AG09309 (cell line): ENCODE measurements at regions not wholly inside any gene's neighbourhood (a gene's known extent, or its start where the extent isn't known, plus 50 kb on each side); places are given as distances from the start of the nearest gene placed in this dataset.

Source experiments
- DNase-seq: peaks from one replicate; pipeline ENCODE4 v3.0.0-alpha.2; 2010; ENCODE audit warnings: low read depth
- H3K4me3 ChIP-seq: 2 replicates; pipeline ENCODE4 v1.5.1; 2011; ENCODE audit warnings: mild to moderate bottlenecking, low read depth, low read length, moderate library complexity; ENCODE audit not compliant: control insufficient read depth
- TF ChIP-seq, protein P1 (sequence below): IDR thresholded peaks from 2 replicates; pipeline ENCODE4 v1.5.1; 2011; ENCODE audit warnings: mild to moderate bottlenecking, low read depth, low read length, inconsistent platforms; ENCODE audit not compliant: insufficient read depth, control insufficient read depth; ENCODE audit errors: missing control alignments

DNA sequence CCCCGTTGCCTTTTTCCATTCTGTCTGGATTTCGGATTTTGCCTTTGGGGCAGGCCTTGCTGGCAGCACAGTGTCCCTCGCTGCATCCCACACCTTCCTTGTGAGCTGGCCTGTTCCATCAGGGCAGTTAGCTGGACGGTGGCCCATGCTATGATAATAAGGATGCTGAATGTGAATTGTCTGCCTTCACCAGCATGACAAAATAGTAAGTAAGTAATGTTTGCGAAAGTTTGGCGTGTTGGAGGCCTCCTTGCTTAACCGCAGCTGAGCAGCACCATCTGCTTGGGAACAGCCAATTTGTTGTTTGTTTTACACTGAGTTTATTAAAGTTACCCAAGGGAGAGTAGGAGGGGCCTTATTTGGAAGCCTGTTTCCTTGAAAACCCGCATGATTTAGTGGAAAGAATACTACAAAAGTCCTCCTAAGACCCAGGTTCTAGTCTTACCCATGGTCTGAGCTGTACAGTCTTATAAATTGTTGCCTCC lies 469.7 kb upstream of the FANCL start:
- TF ChIP-seq, protein P1, sequence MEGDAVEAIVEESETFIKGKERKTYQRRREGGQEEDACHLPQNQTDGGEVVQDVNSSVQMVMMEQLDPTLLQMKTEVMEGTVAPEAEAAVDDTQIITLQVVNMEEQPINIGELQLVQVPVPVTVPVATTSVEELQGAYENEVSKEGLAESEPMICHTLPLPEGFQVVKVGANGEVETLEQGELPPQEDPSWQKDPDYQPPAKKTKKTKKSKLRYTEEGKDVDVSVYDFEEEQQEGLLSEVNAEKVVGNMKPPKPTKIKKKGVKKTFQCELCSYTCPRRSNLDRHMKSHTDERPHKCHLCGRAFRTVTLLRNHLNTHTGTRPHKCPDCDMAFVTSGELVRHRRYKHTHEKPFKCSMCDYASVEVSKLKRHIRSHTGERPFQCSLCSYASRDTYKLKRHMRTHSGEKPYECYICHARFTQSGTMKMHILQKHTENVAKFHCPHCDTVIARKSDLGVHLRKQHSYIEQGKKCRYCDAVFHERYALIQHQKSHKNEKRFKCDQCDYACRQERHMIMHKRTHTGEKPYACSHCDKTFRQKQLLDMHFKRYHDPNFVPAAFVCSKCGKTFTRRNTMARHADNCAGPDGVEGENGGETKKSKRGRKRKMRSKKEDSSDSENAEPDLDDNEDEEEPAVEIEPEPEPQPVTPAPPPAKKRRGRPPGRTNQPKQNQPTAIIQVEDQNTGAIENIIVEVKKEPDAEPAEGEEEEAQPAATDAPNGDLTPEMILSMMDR: no peak
- DNase-seq: no peak
- H3K4me3 ChIP-seq: no peak overlapping the region

DNA sequence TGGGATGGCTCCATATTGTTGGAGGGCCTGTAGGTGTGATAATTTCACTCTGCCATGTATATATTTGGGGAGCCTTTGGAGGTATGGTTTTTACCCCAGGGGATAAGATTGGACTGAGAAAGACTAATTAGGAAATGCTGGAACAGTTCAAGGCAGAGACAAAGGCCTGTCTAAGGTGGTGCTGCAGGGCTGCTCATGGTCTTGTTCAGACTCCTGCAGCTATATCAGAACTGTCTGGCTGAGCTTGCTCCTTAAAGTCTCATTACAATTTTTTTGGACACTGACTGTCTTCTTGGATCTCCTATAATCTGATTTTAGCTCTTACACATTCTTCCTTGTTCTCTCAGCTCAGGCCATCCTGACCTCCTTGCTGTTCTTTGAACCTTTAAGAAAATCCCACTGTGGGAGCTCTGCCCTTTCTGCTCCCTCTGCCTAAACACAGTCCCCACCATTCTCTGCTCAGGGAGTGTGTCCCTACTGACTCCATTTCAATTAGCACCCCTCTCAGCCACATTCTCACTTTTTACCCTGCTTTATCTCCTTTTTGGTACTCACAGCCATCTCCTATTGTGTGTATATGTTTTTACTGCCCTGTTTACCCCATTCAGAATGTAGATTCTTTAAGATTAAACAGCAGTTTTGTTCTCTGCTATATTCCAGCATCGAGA lies 468.7 kb upstream of the FANCL start:
- TF ChIP-seq, protein P1: no peak
- no peak overlapping the region for H3K4me3 ChIP-seq
- DNase-seq: no peak

DNA sequence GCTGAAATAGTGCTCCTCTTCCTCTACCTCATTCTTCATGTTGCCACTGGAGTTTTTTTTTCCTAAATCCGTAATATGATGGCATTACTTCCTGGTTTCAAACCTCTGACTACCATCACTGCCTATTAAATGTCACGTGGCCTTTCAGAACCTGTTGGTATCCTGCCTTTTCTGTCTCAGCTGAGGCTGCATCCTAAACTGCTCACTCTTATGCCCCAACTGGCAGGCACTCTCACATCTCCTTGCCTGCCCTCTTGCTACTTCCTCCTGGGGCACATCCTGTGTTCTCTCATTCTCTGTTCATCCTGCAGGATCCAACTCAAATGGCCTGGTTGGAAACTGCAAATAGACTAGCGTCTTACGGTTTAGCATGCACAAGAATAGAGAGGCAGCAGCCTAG lies 468.1 kb upstream of the FANCL start:
- DNase-seq: no peak
- H3K4me3 ChIP-seq: no peak overlapping the region
- TF ChIP-seq, protein P1: no peak

DNA sequence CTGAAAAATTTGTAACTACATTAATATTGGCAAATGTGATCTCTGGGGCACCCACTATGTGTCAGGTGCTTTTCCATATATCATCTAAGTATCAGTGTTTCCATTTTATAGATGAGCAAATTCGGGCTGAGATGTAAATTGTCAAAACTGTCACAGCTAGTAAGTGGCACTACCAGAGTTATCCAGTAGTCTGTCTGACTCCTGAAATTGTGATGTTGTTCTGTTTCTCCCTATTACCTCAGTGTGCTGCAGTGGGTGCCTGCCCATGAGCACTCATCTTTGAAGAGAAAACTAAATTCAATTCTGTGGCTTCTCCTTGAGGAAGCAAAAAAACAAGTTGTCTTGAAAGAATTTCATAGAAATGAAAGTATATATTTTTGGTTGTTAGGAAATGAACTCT lies 467.4 kb upstream of the FANCL start:
- TF ChIP-seq, protein P1: no peak
- no peak for DNase-seq
- no peak overlapping the region for H3K4me3 ChIP-seq

DNA sequence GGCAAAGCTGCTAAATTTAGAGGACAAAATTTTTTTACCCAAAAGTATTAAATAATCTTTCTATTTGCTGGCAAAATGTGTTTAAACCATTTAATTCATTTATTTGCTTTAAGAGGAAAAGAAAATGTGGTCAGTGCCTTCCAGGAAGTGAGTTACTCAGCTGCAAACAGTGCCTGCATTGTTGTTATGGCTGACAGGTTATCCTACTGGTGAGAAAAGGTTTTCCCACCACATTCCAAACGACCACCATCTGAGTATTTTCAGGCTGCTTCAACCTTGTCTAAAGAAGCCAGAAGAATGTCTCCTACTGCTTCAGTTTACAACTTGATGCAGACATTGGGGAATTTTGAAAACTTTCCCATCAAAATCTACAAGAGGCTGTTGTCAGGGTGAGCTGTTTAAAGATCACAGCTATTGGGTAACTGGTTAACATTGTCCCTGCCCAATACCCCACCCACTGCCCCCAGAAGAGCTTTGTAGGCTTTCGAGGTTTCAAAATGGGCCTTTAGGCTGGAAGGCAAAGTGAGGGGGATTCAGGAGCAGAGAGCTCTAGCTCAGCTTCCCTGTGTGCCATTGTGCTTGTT lies 461.3 kb upstream of the FANCL start:
- DNase-seq: no peak
- no peak overlapping the region for H3K4me3 ChIP-seq
- TF ChIP-seq, protein P1: no peak

DNA sequence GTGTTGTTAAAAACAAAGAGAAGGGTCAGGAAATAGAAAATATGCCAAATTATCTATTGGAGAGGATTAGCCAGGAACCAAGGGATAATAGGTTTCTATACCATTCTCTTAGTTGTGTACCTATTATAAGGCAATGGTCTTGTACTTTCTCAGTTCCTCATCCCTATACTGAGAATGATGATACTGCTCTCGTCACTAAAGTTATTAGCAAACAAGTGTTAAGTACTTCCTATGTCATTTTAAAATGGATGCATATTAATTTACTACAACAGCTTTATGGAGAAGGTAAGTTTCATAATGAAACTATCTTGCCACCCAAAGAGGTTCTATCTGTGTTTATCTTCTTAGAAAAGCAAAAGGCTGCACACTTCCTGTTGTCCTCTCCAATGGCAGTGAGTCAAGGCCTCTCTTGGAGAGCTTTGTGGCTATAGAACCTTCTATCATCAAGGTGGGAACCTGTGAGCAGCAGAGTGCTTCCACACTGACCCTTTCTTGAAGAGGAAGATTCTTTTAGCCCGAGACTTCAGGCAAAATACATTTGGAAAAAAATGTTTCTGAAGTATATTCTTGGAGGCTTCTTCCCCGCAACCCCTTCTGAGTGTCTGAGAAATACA lies 460.7 kb upstream of the FANCL start:
- no peak for DNase-seq
- H3K4me3 ChIP-seq: no peak overlapping the region
- TF ChIP-seq, protein P1: no peak

DNA sequence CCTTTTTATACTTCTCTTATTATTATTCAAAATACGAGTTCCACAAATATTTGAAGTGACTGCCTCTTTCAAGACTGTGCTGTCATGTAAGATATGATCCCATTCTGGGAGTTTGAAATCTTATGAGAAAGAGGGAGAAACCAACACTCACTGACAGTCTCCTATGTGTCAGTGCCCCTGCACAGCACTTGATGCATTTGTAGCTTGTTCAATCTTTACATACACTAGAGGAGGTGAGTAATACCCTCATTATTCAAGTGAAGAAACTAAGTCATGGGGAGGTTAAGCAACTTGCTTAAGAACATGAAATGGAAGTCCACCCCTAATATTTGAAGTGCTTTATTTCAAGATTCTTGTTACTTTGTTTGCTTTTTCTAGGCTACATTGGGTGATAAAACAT lies 459.5 kb upstream of the FANCL start:
- TF ChIP-seq, protein P1: no peak
- DNase-seq: no peak
- no peak overlapping the region for H3K4me3 ChIP-seq
